PFSK-1 (cell line): ENCODE measurements at regions not wholly inside any gene's neighbourhood (a gene's known extent, or its start where the extent isn't known, plus 50 kb on each side); places are given as distances from the start of the nearest gene placed in this dataset.

Experiments used
- FOXP2 ChIP-seq: optimal IDR thresholded peaks from 2 replicates; pipeline ENCODE3; 2011; ENCODE audit warnings: borderline replicate concordance, control low read depth, inconsistent platforms; ENCODE audit not compliant: insufficient read depth; ENCODE audit errors: extremely low read length, extremely low read depth
- POLR2AphosphoS5 ChIP-seq: IDR thresholded peaks from 2 replicates; pipeline ENCODE4 v1.6.1; 2012; ENCODE audit warnings: low read depth, mild to moderate bottlenecking, control low read depth, low read length, moderate library complexity
- REST ChIP-seq, 2 experiments: IDR thresholded peaks; 2 replicates each; pipeline versions ENCODE4 v1.6.1 to v1.8.0; 2011 to 2012; ENCODE audit warnings: low read depth in 2 of 2, low read length in 2 of 2, control low read depth in 1 of 2, inconsistent platforms in 1 of 2, mild to moderate bottlenecking in 1 of 2, moderate library complexity in 1 of 2; ENCODE audit not compliant: insufficient read depth in 1 of 2
- SIN3A ChIP-seq: IDR thresholded peaks from 2 replicates; pipeline ENCODE4 v1.6.1; 2012; ENCODE audit warnings: mild to moderate bottlenecking, low read length, moderate library complexity, borderline replicate concordance; ENCODE audit not compliant: insufficient read depth
- TAF1 ChIP-seq: IDR thresholded peaks from 2 replicates; pipeline ENCODE4 v1.6.1; 2012; ENCODE audit warnings: low read length, control low read depth, borderline replicate concordance; ENCODE audit not compliant: insufficient read depth

- TF ChIP-seq REST (IDR thresholded peaks at IDR 0.05; ENCODE audit: insufficient read depth in 1 of 2, low read depth in 2 of 2, low read length in 2 of 2): no peak
- TF ChIP-seq SIN3A: no peak
- no peak for TF ChIP-seq TAF1
- TF ChIP-seq POLR2AphosphoS5: no peak
- TF ChIP-seq FOXP2: no peak
Observed at GRCh38 chr4:98745366-98745765, 87.0 kb upstream of the TSPAN5 start.

GRCh38 chr4:98744372-98745150 lies 86.2 kb upstream of the TSPAN5 start:
- TF ChIP-seq TAF1: no peak
- TF ChIP-seq SIN3A: no peak
- TF ChIP-seq POLR2AphosphoS5: no peak
- TF ChIP-seq FOXP2: no peak
- TF ChIP-seq REST (IDR thresholded peaks at IDR 0.05; ENCODE audit: insufficient read depth in 1 of 2, low read depth in 2 of 2, low read length in 2 of 2): no peak

GRCh38 chr4:98741952-98742351 lies 83.5 kb upstream of the TSPAN5 start:
- TF ChIP-seq FOXP2: no peak
- TF ChIP-seq POLR2AphosphoS5: no peak
- no peak for TF ChIP-seq TAF1
- TF ChIP-seq SIN3A: no peak
- TF ChIP-seq REST (IDR thresholded peaks at IDR 0.05; ENCODE audit: insufficient read depth in 1 of 2, low read depth in 2 of 2, low read length in 2 of 2): no peak

- TF ChIP-seq FOXP2 (no peak), POLR2AphosphoS5 (no peak), REST (IDR thresholded peaks at IDR 0.05; ENCODE audit: insufficient read depth in 1 of 2, low read depth in 2 of 2, low read length in 2 of 2) (no peak), TAF1 (no peak), SIN3A (no peak)
Observed at GRCh38 chr4:98739751-98740150, 81.3 kb upstream of the TSPAN5 start.
